Mesenchymal stem cell (in vitro differentiated cells and primary cell): ENCODE measurements at regions not wholly inside any gene's neighbourhood (a gene's known extent, or its start where the extent isn't known, plus 50 kb on each side); places are given as distances from the start of the nearest gene placed in this dataset.
A peak's percentile ranks its signal among the peaks of the same experiment; 100 is the strongest.

Source experiments
- DNase-seq: peaks from one replicate; pipeline ENCODE4 v3.0.0-alpha.2; 2013
- H2AFZ ChIP-seq: one replicate; pipeline ENCODE4 v1.6.1; 2013; ENCODE audit warnings: low read depth, mild to moderate bottlenecking, control low read depth, inconsistent platforms, low read length, moderate library complexity
- H2AK5ac ChIP-seq: 2 replicates; pipeline ENCODE4 v1.6.1; 2013; ENCODE audit warnings: low read length, moderate library complexity, mild to moderate bottlenecking, inconsistent platforms; ENCODE audit not compliant: severe bottlenecking
- H2BK120ac ChIP-seq: one replicate; pipeline ENCODE4 v1.6.1; 2013; ENCODE audit warnings: low read depth, mild to moderate bottlenecking, inconsistent platforms, low read length, moderate library complexity
- H2BK12ac ChIP-seq, 2 experiments: one replicate each; pipeline ENCODE4 v1.6.1; 2013; ENCODE audit warnings: inconsistent platforms in 2 of 2, low read length in 2 of 2, mild to moderate bottlenecking in 2 of 2, moderate library complexity in 2 of 2, control low read depth in 1 of 2
- H2BK15ac ChIP-seq: one replicate; pipeline ENCODE4 v1.6.1; 2013; ENCODE audit warnings: mild to moderate bottlenecking, low read depth, inconsistent platforms; ENCODE audit not compliant: poor library complexity, severe bottlenecking
- H2BK5ac ChIP-seq: 2 replicates; pipeline ENCODE4 v1.6.1; 2013; ENCODE audit warnings: low read depth, mild to moderate bottlenecking, low read length, control low read depth, inconsistent platforms; ENCODE audit not compliant: poor library complexity, severe bottlenecking
- H3K14ac ChIP-seq, 2 experiments: one replicate each; pipeline ENCODE4 v1.6.1; 2013; ENCODE audit warnings: inconsistent platforms in 2 of 2, low read length in 2 of 2, control low read depth in 1 of 2, mild to moderate bottlenecking in 1 of 2, moderate library complexity in 1 of 2
- H3K18ac ChIP-seq, 2 experiments: one replicate each; pipeline ENCODE4 v1.6.1; 2013; ENCODE audit warnings: inconsistent platforms in 2 of 2, low read length in 2 of 2, control low read depth in 1 of 2, low read depth in 1 of 2, mild to moderate bottlenecking in 1 of 2
- H3K23ac ChIP-seq, 2 experiments: one replicate each; pipeline ENCODE4 v1.6.1; 2013; ENCODE audit warnings: inconsistent platforms in 2 of 2, low read length in 2 of 2, mild to moderate bottlenecking in 2 of 2, moderate library complexity in 2 of 2, control low read depth in 1 of 2
- H3K27ac ChIP-seq: 2 replicates; pipeline ENCODE4 v1.5.1; 2013; ENCODE audit warnings: mild to moderate bottlenecking, moderate library complexity, low read length, control low read depth, inconsistent platforms; ENCODE audit not compliant: poor library complexity, severe bottlenecking
- H3K27me3 ChIP-seq, 2 experiments: 2 replicates each; pipeline versions ENCODE4 v1.6.1 to v1.7.0; 2013; ENCODE audit warnings: low read length in 2 of 2, mild to moderate bottlenecking in 2 of 2, moderate library complexity in 2 of 2, control low read depth in 1 of 2, inconsistent platforms in 1 of 2; ENCODE audit not compliant: control insufficient read depth in 1 of 2, insufficient read depth in 1 of 2
- H3K36me3 ChIP-seq, 2 experiments: 2 replicates each; pipeline versions ENCODE4 v1.6.1 to v1.7.0; 2013; ENCODE audit warnings: low read length in 2 of 2, control low read depth in 1 of 2, inconsistent platforms in 1 of 2, low read depth in 1 of 2, mild to moderate bottlenecking in 1 of 2; ENCODE audit not compliant: insufficient read depth in 2 of 2, control insufficient read depth in 1 of 2
- H3K4ac ChIP-seq, 2 experiments: one replicate each; pipeline ENCODE4 v1.6.1; 2013; ENCODE audit warnings: inconsistent platforms in 2 of 2, low read length in 2 of 2, mild to moderate bottlenecking in 2 of 2, moderate library complexity in 2 of 2, control low read depth in 1 of 2, low read depth in 1 of 2
- H3K4me1 ChIP-seq: 2 replicates; pipeline ENCODE4 v1.6.1; 2013; ENCODE audit warnings: low read depth, low read length, control low read depth; ENCODE audit not compliant: control insufficient read depth, insufficient read depth
- H3K4me2 ChIP-seq: 2 replicates; pipeline ENCODE4 v1.6.1; 2013; ENCODE audit warnings: low read length, mild to moderate bottlenecking, inconsistent platforms; ENCODE audit not compliant: poor library complexity, severe bottlenecking
- H3K4me3 ChIP-seq, 2 experiments: 2 replicates each; pipeline versions ENCODE4 v1.5.1 to v1.7.0; 2013; ENCODE audit warnings: low read length in 2 of 2, mild to moderate bottlenecking in 2 of 2, control low read depth in 1 of 2, low read depth in 1 of 2; ENCODE audit not compliant: insufficient read depth in 1 of 2
- H3K79me1 ChIP-seq: replicated peaks from 2 replicates; pipeline ENCODE4 v1.6.1; 2013; ENCODE audit warnings: mild to moderate bottlenecking, control low read depth, low read length, inconsistent platforms; ENCODE audit not compliant: poor library complexity, severe bottlenecking
- H3K9ac ChIP-seq: 2 replicates; pipeline ENCODE4 v1.7.0; 2013; ENCODE audit warnings: mild to moderate bottlenecking, low read length, moderate library complexity
- H3K9me3 ChIP-seq: 2 replicates; pipeline ENCODE4 v1.7.0; 2013; ENCODE audit warnings: mild to moderate bottlenecking, low read length; ENCODE audit not compliant: control insufficient read depth
- H4K8ac ChIP-seq: one replicate; pipeline ENCODE4 v1.6.1; 2013; ENCODE audit warnings: inconsistent platforms, mild to moderate bottlenecking, low read length, moderate library complexity
- H4K91ac ChIP-seq: one replicate; pipeline ENCODE4 v1.6.1; 2013; ENCODE audit warnings: mild to moderate bottlenecking, low read length, inconsistent platforms
- WGBS: methylation state at CpG from one replicate; pipeline ENCODE4 v1.1.7; 2013; ENCODE audit warnings: mixed read lengths; 5-methylcytosine and 5-hydroxymethylcytosine counted together

- Histone ChIP-seq H3K4me3 (peak overlapping the region in 1 of 2 experiments; percentile 73), H2AFZ (no peak overlapping the region), H3K79me1 (no peaks in the 10 kb centered on the region), H2BK5ac (no peak overlapping the region), H4K8ac (no peak overlapping the region), H3K4ac (no peak overlapping the region), H3K27me3 (peaks cover 0 to 16% of the 10 kb centered on the region in 2 experiments), H3K4me1 (peaks cover 6% of the 10 kb centered on the region), H2BK12ac (no peak overlapping the region), H3K4me2 (no peak overlapping the region), H3K9me3 (no peaks in the 10 kb centered on the region), H2AK5ac (no peak overlapping the region), H4K91ac (no peak overlapping the region), H2BK120ac (no peak overlapping the region), H3K36me3 (no peaks in the 10 kb centered on the region), H3K18ac (no peak overlapping the region), H2BK15ac (no peak overlapping the region), H3K23ac (no peak overlapping the region), H3K27ac (no peak overlapping the region), H3K14ac (no peak overlapping the region), H3K9ac (peak overlapping the region; percentile 84)
- DNase-seq, result peak; percentile 22
- WGBS, result 90% methylated on average over 3 of the region's 3 CpGs
These were observed 54.3 kb upstream of the BMP6 start for GRCh38 chr6:7671581-7671980.

GRCh38 chr6:7672066-7673062, 53.5 kb upstream of the BMP6 start:
- H2BK5ac ChIP-seq, result no peak overlapping the region
- no peak for DNase-seq
- no peak overlapping the region for H2AFZ ChIP-seq
- no peak overlapping the region for H4K91ac ChIP-seq
- H3K27me3 ChIP-seq, result peaks cover 0 to 16% of the 10 kb centered on the region in 2 experiments
- 90% methylated on average over 19 of the region's 20 CpGs for WGBS
- H2AK5ac ChIP-seq, result no peak overlapping the region
- no peak overlapping the region for H3K4ac ChIP-seq
- H4K8ac ChIP-seq, result no peak overlapping the region
- no peak overlapping the region for H3K4me2 ChIP-seq
- H3K79me1 ChIP-seq, result no peaks in the 10 kb centered on the region
- H2BK120ac ChIP-seq, result no peak overlapping the region
- no peaks in the 10 kb centered on the region for H3K9me3 ChIP-seq
- H3K23ac ChIP-seq, result no peak overlapping the region
- H3K27ac ChIP-seq, result no peak overlapping the region
- H3K9ac ChIP-seq, result peak overlapping the region; percentile 84
- H3K18ac ChIP-seq, result no peak overlapping the region
- peaks cover 6% of the 10 kb centered on the region for H3K4me1 ChIP-seq
- no peak overlapping the region for H2BK12ac ChIP-seq
- H2BK15ac ChIP-seq, result no peak overlapping the region
- no peak overlapping the region for H3K14ac ChIP-seq
- H3K4me3 ChIP-seq, result peak overlapping the region in 1 of 2 experiments; percentile 73
- no peaks in the 10 kb centered on the region for H3K36me3 ChIP-seq

- Histone ChIP-seq H3K4me1 (peaks cover 6% of the 10 kb centered on the region), H2AK5ac (no peak overlapping the region), H2BK120ac (no peak overlapping the region), H3K4ac (no peak overlapping the region), H3K14ac (no peak overlapping the region), H2AFZ (no peak overlapping the region), H3K9me3 (no peaks in the 10 kb centered on the region), H3K9ac (peak overlapping the region; percentile 84), H3K36me3 (no peaks in the 10 kb centered on the region), H3K27ac (no peak overlapping the region), H4K8ac (no peak overlapping the region), H2BK15ac (no peak overlapping the region), H2BK12ac (no peak overlapping the region), H4K91ac (no peak overlapping the region), H3K79me1 (no peaks in the 10 kb centered on the region), H3K4me3 (peak overlapping the region in 1 of 2 experiments; percentile 73), H2BK5ac (no peak overlapping the region), H3K4me2 (peak overlapping the region; percentile 45), H3K23ac (no peak overlapping the region), H3K18ac (no peak overlapping the region), H3K27me3 (peaks cover 0 to 15% of the 10 kb centered on the region in 2 experiments)
- 27% methylated on average over 14 of the region's 16 CpGs for WGBS
- no peak for DNase-seq
These were observed 52.8 kb upstream of the BMP6 start for GRCh38 chr6:7673063-7673536.

GRCh38 chr6:7674291-7674690, 51.6 kb upstream of the BMP6 start:
- H3K27me3 ChIP-seq, result peaks cover 0 to 7% of the 10 kb centered on the region in 2 experiments
- H2AFZ ChIP-seq, result no peak overlapping the region
- H3K4me3 ChIP-seq, result no peak overlapping the region
- H3K4ac ChIP-seq, result no peak overlapping the region
- H3K23ac ChIP-seq, result no peak overlapping the region
- H3K9ac ChIP-seq, result no peak overlapping the region
- 87% methylated on average over 5 of the region's 6 CpGs for WGBS
- no peaks in the 10 kb centered on the region for H3K36me3 ChIP-seq
- no peak overlapping the region for H2BK120ac ChIP-seq
- peaks cover 6% of the 10 kb centered on the region for H3K4me1 ChIP-seq
- no peaks in the 10 kb centered on the region for H3K79me1 ChIP-seq
- no peak overlapping the region for H3K14ac ChIP-seq
- H2BK5ac ChIP-seq, result no peak overlapping the region
- no peak overlapping the region for H4K91ac ChIP-seq
- H3K9me3 ChIP-seq, result no peaks in the 10 kb centered on the region
- no peak for DNase-seq
- H3K18ac ChIP-seq, result no peak overlapping the region
- H2BK15ac ChIP-seq, result no peak overlapping the region
- H4K8ac ChIP-seq, result no peak overlapping the region
- no peak overlapping the region for H3K4me2 ChIP-seq
- no peak overlapping the region for H2BK12ac ChIP-seq
- no peak overlapping the region for H3K27ac ChIP-seq
- H2AK5ac ChIP-seq, result no peak overlapping the region
